Stimulated activated CD8-positive, alpha-beta memory T cell treated with anti-CD3 and anti-CD28 coated beads, Interleukin-2, amount 100 ng/mL, for 48 hours (primary cell): ENCODE measurements at regions not wholly inside any gene's neighbourhood (a gene's known extent, or its start where the extent isn't known, plus 50 kb on each side); places are given as distances from the start of the nearest gene placed in this dataset.
"Not testable (repeated sequence)": the region's sequence is repeated elsewhere in the genome, so short reads cannot be mapped to it uniquely, and the experiment has no call there.

ENCODE experiments used
- DNase-seq, 2 donors: peaks; one replicate each; pipeline ENCODE4 v3.0.0-alpha.2; 2020; ENCODE audit warnings: low read depth in 2 of 2

DNA sequence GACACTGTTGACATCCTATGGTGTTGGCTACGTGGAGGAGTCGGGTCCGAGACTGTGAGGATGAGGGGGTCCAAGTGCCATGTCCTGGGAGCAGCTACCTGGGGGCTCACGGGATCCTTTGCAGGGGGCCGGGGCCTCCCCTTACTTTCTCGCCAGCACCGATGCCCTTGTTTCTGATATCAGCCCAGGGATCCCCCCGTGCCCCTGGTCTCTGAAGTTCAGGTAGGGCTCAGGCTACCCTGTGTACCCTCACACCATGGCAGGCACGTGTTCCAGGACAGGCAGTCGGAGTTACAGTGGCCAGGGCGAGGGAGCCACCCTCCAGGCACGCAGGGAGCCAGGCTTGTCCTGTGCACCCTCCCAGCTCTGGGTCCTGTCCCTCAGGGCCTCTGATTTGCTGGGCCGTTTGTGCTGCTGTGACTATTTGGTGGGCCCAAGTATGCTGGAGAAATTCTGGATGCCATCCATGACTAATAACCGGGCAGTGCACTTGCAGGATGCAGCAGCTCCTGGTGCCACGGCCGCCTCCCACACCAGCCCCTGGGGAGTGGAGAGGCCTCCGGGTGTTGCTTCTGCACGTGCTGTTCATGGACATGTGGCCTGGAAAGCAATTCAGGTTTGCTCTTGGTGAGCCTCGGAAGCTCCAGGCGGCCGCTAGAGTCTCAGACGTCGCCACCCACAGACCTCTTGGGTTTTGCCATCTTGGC is 93.1 kb upstream of the SFSWAP start:
- no peak for DNase-seq

DNA sequence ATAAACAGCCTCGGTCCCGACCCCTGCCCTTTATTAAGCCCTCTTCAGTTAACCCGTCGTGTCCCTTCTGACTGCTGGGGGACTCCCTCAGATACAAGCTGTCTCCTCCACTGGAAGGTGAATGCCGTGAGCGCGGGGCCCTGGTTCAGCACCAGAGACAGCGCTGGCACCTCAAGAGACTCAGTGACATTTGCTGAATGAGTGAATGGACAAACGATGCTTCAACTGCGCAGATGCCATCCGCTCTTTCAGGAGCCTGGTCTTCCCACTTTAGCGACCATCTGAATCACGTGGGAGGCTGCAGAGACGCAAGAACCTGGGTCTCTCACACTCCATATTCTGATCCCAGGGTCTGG is 92.6 kb upstream of the SFSWAP start:
- DNase-seq = no peak

GRCh38 chr12:131618701-131619100 is 92.2 kb upstream of the SFSWAP start:
- DNase-seq = no peak

GRCh38 chr12:131619106-131619642 is 91.7 kb upstream of the SFSWAP start:
- no peak for DNase-seq

DNA sequence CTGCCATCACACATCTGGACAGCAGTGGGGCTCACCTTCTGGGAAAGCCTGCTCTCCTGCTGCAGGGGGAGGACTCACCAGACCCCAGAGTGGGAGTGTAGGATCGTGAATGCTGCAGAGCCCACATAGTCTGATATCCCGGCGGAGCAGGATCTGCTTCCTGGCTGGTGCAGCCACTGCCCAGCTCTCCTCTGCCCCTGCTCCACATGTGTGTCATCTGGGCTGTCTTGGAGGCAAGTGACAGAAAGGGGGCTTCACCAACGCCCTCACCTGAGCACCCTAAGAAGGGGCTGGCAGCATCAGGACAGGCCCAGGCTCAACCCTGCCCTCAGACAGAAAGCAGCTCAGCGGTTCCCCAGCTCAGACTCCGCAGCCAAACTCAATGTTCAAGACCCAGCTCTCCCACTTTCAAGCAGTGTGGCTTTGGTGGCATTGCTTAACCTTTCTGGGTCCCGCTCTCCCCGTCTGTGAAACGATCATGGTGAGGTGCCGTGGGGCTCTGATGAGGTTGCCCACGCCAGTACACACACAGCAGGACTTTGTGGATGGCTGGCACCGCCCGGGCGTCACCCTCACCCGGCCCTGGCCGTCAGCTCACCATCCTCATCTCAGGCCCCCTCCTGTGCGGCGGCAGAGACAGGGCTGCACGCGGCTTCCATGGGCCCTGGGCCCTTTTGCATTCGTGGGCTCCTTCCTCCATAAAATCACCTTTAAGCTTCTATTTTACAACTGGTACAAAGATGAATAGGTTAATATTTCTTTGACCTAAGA is 91.0 kb upstream of the SFSWAP start:
- DNase-seq = no peak

- no peak for DNase-seq
These were observed 90.4 kb upstream of the SFSWAP start for GRCh38 chr12:131620520-131620919.

- no peak for DNase-seq
These were observed 89.8 kb upstream of the SFSWAP start for GRCh38 chr12:131620946-131621681.

- no peak for DNase-seq
These were observed 89.0 kb upstream of the SFSWAP start for GRCh38 chr12:131621701-131622421.

GRCh38 chr12:131622422-131622955 is 88.4 kb upstream of the SFSWAP start:
- no peak for DNase-seq

DNA sequence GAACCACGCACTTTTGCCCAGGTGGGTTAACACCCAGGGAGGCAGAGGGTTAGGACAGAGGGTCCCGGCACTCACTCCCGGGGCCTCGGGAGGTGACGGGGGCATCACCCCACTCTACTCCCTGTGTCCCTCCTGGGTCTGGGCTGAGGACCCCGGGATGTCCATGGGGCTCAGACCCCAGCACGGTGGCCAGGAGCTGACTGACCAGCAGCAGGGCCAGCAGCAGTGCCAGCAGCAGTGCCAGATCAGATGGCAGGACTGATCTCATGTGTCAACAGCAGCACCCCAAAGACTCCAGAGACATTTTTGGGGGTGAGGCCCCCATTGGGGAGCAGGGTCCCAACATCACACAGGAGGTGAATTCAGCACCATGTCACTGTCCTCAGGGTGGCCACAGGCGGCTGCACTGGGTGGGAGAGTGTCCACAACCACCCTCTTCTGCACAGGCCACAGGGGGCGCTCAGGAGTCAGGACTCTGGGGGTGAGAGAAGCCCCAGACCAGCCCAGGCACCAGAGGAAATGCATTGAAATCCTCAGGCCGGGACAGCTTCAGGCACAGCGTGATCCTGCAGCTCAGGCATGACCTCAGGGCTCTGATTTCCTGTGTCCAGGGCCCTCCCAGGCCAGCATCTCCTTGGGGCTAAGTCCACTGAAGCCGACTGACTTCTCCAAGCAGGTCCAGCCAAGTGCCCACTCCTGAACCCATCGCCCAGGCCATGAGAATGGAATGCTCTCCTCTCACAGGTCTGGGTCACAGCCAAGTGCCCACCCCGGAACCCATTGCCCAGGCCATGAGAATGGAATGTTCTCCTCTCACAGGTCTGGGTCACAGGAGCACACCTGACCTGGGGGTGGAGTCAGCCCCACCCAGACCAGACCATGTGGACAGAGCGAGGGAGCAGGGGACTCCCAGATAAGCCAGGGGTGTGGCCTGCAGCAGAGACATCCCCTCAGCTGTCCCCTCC is 87.2 kb upstream of the SFSWAP start:
- DNase-seq = not testable (repeated sequence)

- DNase-seq = not testable (repeated sequence)
These were observed 86.5 kb upstream of the SFSWAP start for GRCh38 chr12:131624369-131624739.

- not testable (repeated sequence) for DNase-seq
These were observed 86.0 kb upstream of the SFSWAP start for GRCh38 chr12:131624756-131625501.

DNA sequence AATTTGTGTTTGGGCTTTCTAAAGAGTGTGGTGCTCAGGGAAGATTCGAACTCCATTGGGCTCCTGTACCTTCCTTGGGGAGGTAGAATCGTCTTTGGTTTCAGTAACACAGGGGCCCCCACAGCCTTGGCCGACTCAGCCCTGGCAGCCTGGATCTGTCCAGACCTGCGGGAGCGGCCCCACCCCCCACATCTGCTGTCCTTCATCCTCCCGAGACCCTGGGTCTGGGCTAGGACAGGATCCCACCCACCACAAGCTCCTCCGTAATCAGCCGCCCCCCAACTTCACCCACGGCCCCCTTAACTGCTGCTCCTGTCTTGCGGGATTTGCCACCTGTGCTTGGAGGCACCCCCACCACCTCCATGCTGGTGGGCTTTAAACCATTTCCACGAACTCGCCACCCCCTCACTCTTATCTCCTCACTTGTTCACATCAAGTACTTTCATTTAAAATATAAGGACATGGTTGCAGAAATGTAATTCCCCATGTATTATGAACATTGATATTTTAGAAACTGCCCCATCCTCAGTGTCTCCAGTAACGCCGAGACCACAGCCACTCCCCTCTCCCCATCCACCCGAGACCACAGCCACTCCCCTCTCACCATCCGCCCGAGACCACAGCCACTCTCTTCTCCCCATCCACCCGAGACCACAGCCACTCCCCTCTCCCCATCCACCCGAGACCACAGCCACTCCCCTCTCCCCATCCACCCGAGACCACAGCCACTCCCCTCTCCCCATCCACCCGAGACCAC is 84.7 kb upstream of the SFSWAP start:
- DNase-seq = not testable (repeated sequence)

DNA sequence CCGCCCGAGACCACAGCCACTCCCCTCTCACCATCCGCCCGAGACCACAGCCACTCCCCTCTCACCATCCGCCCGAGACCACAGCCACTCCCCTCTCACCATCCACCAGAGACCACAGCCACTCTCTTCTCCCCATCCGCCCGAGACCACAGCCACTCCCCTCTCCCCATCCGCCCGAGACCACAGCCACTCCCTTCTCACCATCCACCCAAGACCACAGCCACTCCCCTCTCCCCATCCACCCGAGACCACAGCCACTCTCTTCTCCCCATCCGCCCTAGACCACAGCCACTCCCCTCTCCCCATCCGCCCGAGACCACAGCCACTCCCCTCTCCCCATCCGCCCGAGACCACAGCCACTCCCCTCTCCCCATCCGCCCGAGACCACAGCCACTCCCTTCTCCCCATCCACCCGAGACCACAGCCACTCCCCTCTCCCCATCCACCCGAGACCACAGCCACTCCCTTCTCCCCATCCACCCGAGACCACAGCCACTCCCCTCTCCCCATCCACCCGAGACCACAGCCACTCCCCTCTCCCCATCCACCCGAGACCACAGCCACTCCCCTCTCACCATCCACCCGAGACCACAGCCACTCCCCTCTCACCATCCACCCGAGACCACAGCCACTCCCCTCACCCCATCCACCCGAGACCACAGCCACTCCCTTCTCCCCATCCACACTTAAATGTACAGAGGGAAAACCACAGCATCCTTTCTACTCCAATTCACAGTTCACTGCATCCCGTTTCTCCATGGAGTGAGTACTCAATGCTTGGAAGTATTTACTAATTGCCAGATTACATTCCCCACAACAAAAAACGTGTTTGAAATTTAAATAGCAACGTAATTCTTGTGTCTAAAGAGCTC is 83.5 kb upstream of the SFSWAP start:
- not testable (repeated sequence) for DNase-seq

GRCh38 chr12:131628023-131628740 is 82.7 kb upstream of the SFSWAP start:
- no peak for DNase-seq

- no peak for DNase-seq
These were observed 82.0 kb upstream of the SFSWAP start for GRCh38 chr12:131628766-131629448.

DNA sequence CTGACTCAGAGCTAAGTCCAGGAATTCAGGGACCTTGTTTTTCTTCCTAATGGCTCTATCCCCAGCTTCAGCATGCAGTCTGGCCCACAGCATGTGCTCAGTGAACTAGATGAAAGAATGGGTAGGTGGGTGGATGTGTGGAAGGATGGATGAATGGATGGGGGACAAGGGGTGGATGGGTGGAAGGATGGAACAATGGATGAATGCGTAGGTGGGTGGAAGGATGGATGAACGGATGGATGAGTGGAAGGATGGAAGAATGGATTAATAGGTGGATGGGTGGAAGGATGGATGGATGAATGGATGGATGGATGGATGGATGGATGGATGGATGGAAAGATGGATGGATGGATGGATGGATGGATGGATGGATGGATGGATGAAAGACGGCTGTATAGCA is 79.7 kb upstream of the SFSWAP start:
- DNase-seq = no peak
